Mesenchymal stem cell (in vitro differentiated cells and primary cell): ENCODE measurements at regions not wholly inside any gene's neighbourhood (a gene's known extent, or its start where the extent isn't known, plus 50 kb on each side); places are given as distances from the start of the nearest gene placed in this dataset.

Experiments used
- DNase-seq: peaks from one replicate; pipeline ENCODE4 v3.0.0-alpha.2; 2013
- H2AFZ ChIP-seq: one replicate; pipeline ENCODE4 v1.6.1; 2013; ENCODE audit warnings: low read depth, mild to moderate bottlenecking, control low read depth, inconsistent platforms, low read length, moderate library complexity
- H2AK5ac ChIP-seq: 2 replicates; pipeline ENCODE4 v1.6.1; 2013; ENCODE audit warnings: low read length, moderate library complexity, mild to moderate bottlenecking, inconsistent platforms; ENCODE audit not compliant: severe bottlenecking
- H2BK120ac ChIP-seq: one replicate; pipeline ENCODE4 v1.6.1; 2013; ENCODE audit warnings: low read depth, mild to moderate bottlenecking, inconsistent platforms, low read length, moderate library complexity
- H2BK12ac ChIP-seq, 2 experiments: one replicate each; pipeline ENCODE4 v1.6.1; 2013; ENCODE audit warnings: inconsistent platforms in 2 of 2, low read length in 2 of 2, mild to moderate bottlenecking in 2 of 2, moderate library complexity in 2 of 2, control low read depth in 1 of 2
- H2BK15ac ChIP-seq: one replicate; pipeline ENCODE4 v1.6.1; 2013; ENCODE audit warnings: mild to moderate bottlenecking, low read depth, inconsistent platforms; ENCODE audit not compliant: poor library complexity, severe bottlenecking
- H2BK5ac ChIP-seq: 2 replicates; pipeline ENCODE4 v1.6.1; 2013; ENCODE audit warnings: low read depth, mild to moderate bottlenecking, low read length, control low read depth, inconsistent platforms; ENCODE audit not compliant: poor library complexity, severe bottlenecking
- H3K14ac ChIP-seq, 2 experiments: one replicate each; pipeline ENCODE4 v1.6.1; 2013; ENCODE audit warnings: inconsistent platforms in 2 of 2, low read length in 2 of 2, control low read depth in 1 of 2, mild to moderate bottlenecking in 1 of 2, moderate library complexity in 1 of 2
- H3K18ac ChIP-seq, 2 experiments: one replicate each; pipeline ENCODE4 v1.6.1; 2013; ENCODE audit warnings: inconsistent platforms in 2 of 2, low read length in 2 of 2, control low read depth in 1 of 2, low read depth in 1 of 2, mild to moderate bottlenecking in 1 of 2
- H3K23ac ChIP-seq, 2 experiments: one replicate each; pipeline ENCODE4 v1.6.1; 2013; ENCODE audit warnings: inconsistent platforms in 2 of 2, low read length in 2 of 2, mild to moderate bottlenecking in 2 of 2, moderate library complexity in 2 of 2, control low read depth in 1 of 2
- H3K27ac ChIP-seq: 2 replicates; pipeline ENCODE4 v1.5.1; 2013; ENCODE audit warnings: mild to moderate bottlenecking, moderate library complexity, low read length, control low read depth, inconsistent platforms; ENCODE audit not compliant: poor library complexity, severe bottlenecking
- H3K27me3 ChIP-seq, 2 experiments: 2 replicates each; pipeline versions ENCODE4 v1.6.1 to v1.7.0; 2013; ENCODE audit warnings: low read length in 2 of 2, mild to moderate bottlenecking in 2 of 2, moderate library complexity in 2 of 2, control low read depth in 1 of 2, inconsistent platforms in 1 of 2; ENCODE audit not compliant: control insufficient read depth in 1 of 2, insufficient read depth in 1 of 2
- H3K36me3 ChIP-seq, 2 experiments: 2 replicates each; pipeline versions ENCODE4 v1.6.1 to v1.7.0; 2013; ENCODE audit warnings: low read length in 2 of 2, control low read depth in 1 of 2, inconsistent platforms in 1 of 2, low read depth in 1 of 2, mild to moderate bottlenecking in 1 of 2; ENCODE audit not compliant: insufficient read depth in 2 of 2, control insufficient read depth in 1 of 2
- H3K4ac ChIP-seq, 2 experiments: one replicate each; pipeline ENCODE4 v1.6.1; 2013; ENCODE audit warnings: inconsistent platforms in 2 of 2, low read length in 2 of 2, mild to moderate bottlenecking in 2 of 2, moderate library complexity in 2 of 2, control low read depth in 1 of 2, low read depth in 1 of 2
- H3K4me1 ChIP-seq: 2 replicates; pipeline ENCODE4 v1.6.1; 2013; ENCODE audit warnings: low read depth, low read length, control low read depth; ENCODE audit not compliant: control insufficient read depth, insufficient read depth
- H3K4me2 ChIP-seq: 2 replicates; pipeline ENCODE4 v1.6.1; 2013; ENCODE audit warnings: low read length, mild to moderate bottlenecking, inconsistent platforms; ENCODE audit not compliant: poor library complexity, severe bottlenecking
- H3K4me3 ChIP-seq, 2 experiments: 2 replicates each; pipeline versions ENCODE4 v1.5.1 to v1.7.0; 2013; ENCODE audit warnings: low read length in 2 of 2, mild to moderate bottlenecking in 2 of 2, control low read depth in 1 of 2, low read depth in 1 of 2; ENCODE audit not compliant: insufficient read depth in 1 of 2
- H3K79me1 ChIP-seq: replicated peaks from 2 replicates; pipeline ENCODE4 v1.6.1; 2013; ENCODE audit warnings: mild to moderate bottlenecking, control low read depth, low read length, inconsistent platforms; ENCODE audit not compliant: poor library complexity, severe bottlenecking
- H3K9ac ChIP-seq: 2 replicates; pipeline ENCODE4 v1.7.0; 2013; ENCODE audit warnings: mild to moderate bottlenecking, low read length, moderate library complexity
- H3K9me3 ChIP-seq: 2 replicates; pipeline ENCODE4 v1.7.0; 2013; ENCODE audit warnings: mild to moderate bottlenecking, low read length; ENCODE audit not compliant: control insufficient read depth
- H4K8ac ChIP-seq: one replicate; pipeline ENCODE4 v1.6.1; 2013; ENCODE audit warnings: inconsistent platforms, mild to moderate bottlenecking, low read length, moderate library complexity
- H4K91ac ChIP-seq: one replicate; pipeline ENCODE4 v1.6.1; 2013; ENCODE audit warnings: mild to moderate bottlenecking, low read length, inconsistent platforms
- WGBS: methylation state at CpG from one replicate; pipeline ENCODE4 v1.1.7; 2013; ENCODE audit warnings: mixed read lengths; 5-methylcytosine and 5-hydroxymethylcytosine counted together

- DNase-seq: peak; percentile 55
- H2BK15ac ChIP-seq: no peak overlapping the region
- no peaks in the 10 kb centered on the region for H3K4me1 ChIP-seq
- H3K27me3 ChIP-seq: no peaks in the 10 kb centered on the region
- H4K91ac ChIP-seq: no peak overlapping the region
- no peak overlapping the region for H4K8ac ChIP-seq
- H3K9me3 ChIP-seq: no peaks in the 10 kb centered on the region
- no peaks in the 10 kb centered on the region for H3K79me1 ChIP-seq
- H2AK5ac ChIP-seq: no peak overlapping the region
- no peak overlapping the region for H2BK12ac ChIP-seq
- H3K4ac ChIP-seq: no peak overlapping the region
- 81% methylated on average over 2 of the region's 2 CpGs for whole genome bisulfite sequencing
- H3K36me3 ChIP-seq: no peaks in the 10 kb centered on the region
- H3K4me3 ChIP-seq: no peak overlapping the region
- no peak overlapping the region for H2BK120ac ChIP-seq
- no peak overlapping the region for H3K14ac ChIP-seq
- no peak overlapping the region for H2AFZ ChIP-seq
- H3K18ac ChIP-seq: no peak overlapping the region
- H2BK5ac ChIP-seq: no peak overlapping the region
- no peak overlapping the region for H3K23ac ChIP-seq
- H3K27ac ChIP-seq: no peak overlapping the region
- H3K4me2 ChIP-seq: no peak overlapping the region
- H3K9ac ChIP-seq: no peak overlapping the region
Observed at GRCh38 chr5:35470866-35471265, 146.8 kb upstream of the SPEF2 start.

- no peak for DNase-seq
- Histone ChIP-seq H2BK15ac (no peak overlapping the region), H3K4me3 (no peak overlapping the region), H3K4me1 (no peaks in the 10 kb centered on the region), H2BK5ac (no peak overlapping the region), H3K36me3 (no peaks in the 10 kb centered on the region), H2BK12ac (no peak overlapping the region), H3K27ac (no peak overlapping the region), H3K18ac (no peak overlapping the region), H3K4ac (no peak overlapping the region), H3K9me3 (no peaks in the 10 kb centered on the region), H4K91ac (no peak overlapping the region), H3K23ac (no peak overlapping the region), H3K79me1 (no peaks in the 10 kb centered on the region), H3K4me2 (no peak overlapping the region), H4K8ac (no peak overlapping the region), H2AFZ (no peak overlapping the region), H2AK5ac (no peak overlapping the region), H3K27me3 (no peaks in the 10 kb centered on the region), H2BK120ac (no peak overlapping the region), H3K14ac (no peak overlapping the region), H3K9ac (no peak overlapping the region)
- WGBS: 87% methylated on average over 4 of the region's 4 CpGs
Observed at GRCh38 chr5:35468811-35469210, 148.9 kb upstream of the SPEF2 start.

- H2BK15ac ChIP-seq: no peak overlapping the region
- no peak overlapping the region for H4K91ac ChIP-seq
- H3K27ac ChIP-seq: no peak overlapping the region
- H3K36me3 ChIP-seq: no peaks in the 10 kb centered on the region
- H3K9ac ChIP-seq: no peak overlapping the region
- no peak overlapping the region for H2AK5ac ChIP-seq
- H3K18ac ChIP-seq: no peak overlapping the region
- H4K8ac ChIP-seq: no peak overlapping the region
- no peak overlapping the region for H2AFZ ChIP-seq
- H3K27me3 ChIP-seq: no peaks in the 10 kb centered on the region
- H3K4me1 ChIP-seq: no peaks in the 10 kb centered on the region
- H3K79me1 ChIP-seq: no peaks in the 10 kb centered on the region
- no peak overlapping the region for H3K23ac ChIP-seq
- H3K14ac ChIP-seq: no peak overlapping the region
- WGBS: 91% methylated on average over 2 of the region's 5 CpGs
- no peak overlapping the region for H2BK12ac ChIP-seq
- no peak overlapping the region for H3K4ac ChIP-seq
- no peak overlapping the region for H2BK120ac ChIP-seq
- no peak for DNase-seq
- no peak overlapping the region for H2BK5ac ChIP-seq
- no peaks in the 10 kb centered on the region for H3K9me3 ChIP-seq
- H3K4me2 ChIP-seq: no peak overlapping the region
- H3K4me3 ChIP-seq: no peak overlapping the region
Observed at GRCh38 chr5:35466746-35467145, 150.9 kb upstream of the SPEF2 start.

GRCh38 chr5:35464757-35465156 lies 152.9 kb upstream of the SPEF2 start:
- Histone ChIP-seq H3K9me3 (no peaks in the 10 kb centered on the region), H2BK5ac (no peak overlapping the region), H2BK120ac (no peak overlapping the region), H3K23ac (no peak overlapping the region), H2AK5ac (no peak overlapping the region), H2BK15ac (no peak overlapping the region), H3K4me2 (no peak overlapping the region), H3K27ac (no peak overlapping the region), H3K4ac (no peak overlapping the region), H4K91ac (no peak overlapping the region), H3K9ac (no peak overlapping the region), H3K27me3 (no peaks in the 10 kb centered on the region), H3K14ac (no peak overlapping the region), H2BK12ac (no peak overlapping the region), H3K36me3 (no peaks in the 10 kb centered on the region), H3K79me1 (no peaks in the 10 kb centered on the region), H3K4me1 (no peaks in the 10 kb centered on the region), H4K8ac (no peak overlapping the region), H2AFZ (no peak overlapping the region), H3K18ac (no peak overlapping the region), H3K4me3 (no peak overlapping the region)
- DNase-seq: no peak
- 89% methylated on average over 2 of the region's 2 CpGs for WGBS
